H7 (cell line): ENCODE measurements at regions not wholly inside any gene's neighbourhood (a gene's known extent, or its start where the extent isn't known, plus 50 kb on each side); places are given as distances from the start of the nearest gene placed in this dataset.

ENCODE experiments used
- DNase-seq: peaks from one replicate; pipeline ENCODE4 v3.0.0; 2012
- H3K27me3 ChIP-seq: 2 replicates; pipeline ENCODE4 v1.6.0; 2011; ENCODE audit warnings: mild to moderate bottlenecking, low read length; ENCODE audit not compliant: control insufficient read depth, insufficient read depth
- H3K36me3 ChIP-seq: replicated peaks from 2 replicates; pipeline ENCODE4 v1.5.1; 2011; ENCODE audit warnings: low read length; ENCODE audit not compliant: control insufficient read depth, insufficient read depth
- H3K4me3 ChIP-seq: 2 replicates; pipeline ENCODE4 v1.5.1; 2011; ENCODE audit warnings: low read depth, mild to moderate bottlenecking, control low read depth, low read length, moderate library complexity; ENCODE audit not compliant: insufficient read depth

GRCh38 chr4:128384765-128385598 is 97.4 kb upstream of the PGRMC2 start:
- DNase-seq: no peak
- H3K4me3 ChIP-seq: no peak overlapping the region
- no peaks in the 10 kb centered on the region for H3K27me3 ChIP-seq
- no peaks in the 10 kb centered on the region for H3K36me3 ChIP-seq

GRCh38 chr4:128384091-128384520 is 96.5 kb upstream of the PGRMC2 start:
- no peak for DNase-seq
- Histone ChIP-seq H3K36me3 (no peaks in the 10 kb centered on the region), H3K27me3 (no peaks in the 10 kb centered on the region), H3K4me3 (no peak overlapping the region)

GRCh38 chr4:128381748-128382559 is 94.3 kb upstream of the PGRMC2 start:
- Histone ChIP-seq H3K27me3 (no peaks in the 10 kb centered on the region), H3K36me3 (no peaks in the 10 kb centered on the region), H3K4me3 (no peak overlapping the region)
- DNase-seq: no peak

- no peak for DNase-seq
- Histone ChIP-seq H3K27me3 (no peaks in the 10 kb centered on the region), H3K36me3 (no peaks in the 10 kb centered on the region), H3K4me3 (no peak overlapping the region)
Measured at GRCh38 chr4:128380306-128380705, 92.7 kb upstream of the PGRMC2 start.

- DNase-seq: peak; percentile 46
- Histone ChIP-seq H3K36me3 (no peaks in the 10 kb centered on the region), H3K4me3 (no peak overlapping the region), H3K27me3 (no peaks in the 10 kb centered on the region)
Measured at GRCh38 chr4:128379860-128380259, 92.2 kb upstream of the PGRMC2 start.

- no peaks in the 10 kb centered on the region for H3K27me3 ChIP-seq
- no peak for DNase-seq
- no peaks in the 10 kb centered on the region for H3K36me3 ChIP-seq
- H3K4me3 ChIP-seq: no peak overlapping the region
Measured at GRCh38 chr4:128378668-128379067, 91.1 kb upstream of the PGRMC2 start.

- H3K27me3 ChIP-seq: no peaks in the 10 kb centered on the region
- DNase-seq: no peak
- H3K4me3 ChIP-seq: no peak overlapping the region
- H3K36me3 ChIP-seq: no peaks in the 10 kb centered on the region
Measured at GRCh38 chr4:128376958-128377357, 89.3 kb upstream of the PGRMC2 start.

GRCh38 chr4:128376303-128376702 is 88.7 kb upstream of the PGRMC2 start:
- H3K4me3 ChIP-seq: no peak overlapping the region
- DNase-seq: no peak
- H3K36me3 ChIP-seq: no peaks in the 10 kb centered on the region
- no peaks in the 10 kb centered on the region for H3K27me3 ChIP-seq

GRCh38 chr4:128373628-128374027 is 86.0 kb upstream of the PGRMC2 start:
- Histone ChIP-seq H3K4me3 (no peak overlapping the region), H3K27me3 (no peaks in the 10 kb centered on the region), H3K36me3 (no peaks in the 10 kb centered on the region)
- DNase-seq: no peak

GRCh38 chr4:128371876-128372275 is 84.3 kb upstream of the PGRMC2 start:
- no peaks in the 10 kb centered on the region for H3K36me3 ChIP-seq
- no peaks in the 10 kb centered on the region for H3K27me3 ChIP-seq
- no peak for DNase-seq
- H3K4me3 ChIP-seq: no peak overlapping the region

GRCh38 chr4:128371001-128371777 is 83.6 kb upstream of the PGRMC2 start:
- no peaks in the 10 kb centered on the region for H3K27me3 ChIP-seq
- H3K36me3 ChIP-seq: no peaks in the 10 kb centered on the region
- DNase-seq: no peak
- no peak overlapping the region for H3K4me3 ChIP-seq

GRCh38 chr4:128366212-128366611 is 78.6 kb upstream of the PGRMC2 start:
- H3K27me3 ChIP-seq: no peaks in the 10 kb centered on the region
- no peaks in the 10 kb centered on the region for H3K36me3 ChIP-seq
- no peak for DNase-seq
- no peak overlapping the region for H3K4me3 ChIP-seq

GRCh38 chr4:128364565-128364964 is 77.0 kb upstream of the PGRMC2 start:
- no peak for DNase-seq

GRCh38 chr4:128363966-128364365 is 76.4 kb upstream of the PGRMC2 start:
- Histone ChIP-seq H3K36me3 (no peaks in the 10 kb centered on the region), H3K27me3 (no peaks in the 10 kb centered on the region), H3K4me3 (no peak overlapping the region)
- DNase-seq: no peak

More at GRCh38 chr4:128364565-128364964, 77.0 kb upstream of the PGRMC2 start:
- Histone ChIP-seq H3K4me3 (no peak overlapping the region), H3K27me3 (no peaks in the 10 kb centered on the region), H3K36me3 (no peaks in the 10 kb centered on the region)
